HG03064 (cell line): ENCODE measurements at regions not wholly inside any gene's neighbourhood (a gene's known extent, or its start where the extent isn't known, plus 50 kb on each side); places are given as distances from the start of the nearest gene placed in this dataset.

Experiments used
- ATAC-seq: cut with Tn5 transposase; IDR thresholded peaks from one replicate; pipeline ENCODE4 v1.9.1; 2021; ENCODE audit warnings: low read depth; ENCODE audit not compliant: unreplicated experiment

DNA sequence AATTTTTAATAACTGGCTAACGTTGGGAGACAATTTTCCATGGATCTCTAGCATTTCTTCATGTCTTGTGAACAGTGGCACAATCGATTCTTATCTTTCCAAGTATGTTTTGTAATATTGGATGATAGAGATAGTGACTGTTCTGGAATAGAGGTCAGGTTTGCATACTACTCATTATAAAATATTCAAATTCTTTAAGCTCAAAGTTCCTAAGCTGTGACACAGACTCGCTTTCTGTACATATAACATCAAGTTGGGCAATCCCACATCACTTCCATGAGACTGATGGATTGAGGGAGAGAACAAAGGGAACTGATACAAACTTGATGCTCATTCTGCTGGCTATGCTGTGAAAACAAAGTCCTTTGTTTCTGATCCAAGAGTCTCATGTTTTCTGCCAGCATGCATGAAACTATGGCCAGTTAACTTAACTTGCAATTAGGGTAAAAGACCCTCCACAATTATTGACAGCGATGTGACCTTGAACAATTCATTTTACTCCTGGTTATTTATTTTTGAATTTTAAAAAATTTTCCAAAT lies 392.4 kb downstream of the TTLL7 start:
- no peak for ATAC-seq

DNA sequence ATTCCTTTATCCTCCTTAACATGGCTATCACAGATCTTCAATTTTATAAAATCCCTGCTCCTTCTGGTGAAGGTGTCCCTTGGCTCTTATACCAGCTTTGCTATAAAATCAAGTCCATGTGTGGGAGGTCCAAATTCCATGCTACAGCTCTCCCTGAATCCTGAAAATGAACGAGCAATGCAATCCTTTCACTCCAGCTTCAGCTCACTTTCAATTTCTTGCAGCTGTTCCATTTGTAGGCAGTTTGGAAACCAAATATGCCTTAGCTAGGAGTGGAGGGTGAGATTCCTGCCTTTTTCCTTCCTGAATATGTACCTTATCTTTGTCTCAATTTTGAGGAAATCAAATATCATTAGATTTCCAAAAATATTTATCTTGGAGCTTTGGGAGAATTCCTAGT lies 402.6 kb downstream of the TTLL7 start:
- no peak for ATAC-seq

DNA sequence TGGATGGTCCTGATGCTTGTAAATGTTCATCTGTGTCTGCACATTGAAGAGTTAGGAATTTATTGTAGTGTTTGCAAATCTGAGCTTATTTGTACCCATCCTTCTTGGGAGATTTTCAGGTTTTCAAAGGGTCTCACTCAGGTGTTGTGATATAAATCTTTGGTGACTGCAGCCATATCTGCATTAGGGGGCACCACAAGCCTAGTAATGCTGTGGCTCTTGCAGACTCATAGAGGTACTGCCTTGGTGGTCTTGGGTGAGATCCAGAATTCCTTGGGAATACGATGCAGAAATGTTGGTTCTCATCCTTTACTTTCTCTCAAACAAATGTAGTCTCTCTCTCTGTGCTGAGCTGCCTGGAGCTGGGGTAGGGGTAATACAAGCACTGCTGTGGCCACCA lies 405.9 kb downstream of the TTLL7 start:
- ATAC-seq: no peak

DNA sequence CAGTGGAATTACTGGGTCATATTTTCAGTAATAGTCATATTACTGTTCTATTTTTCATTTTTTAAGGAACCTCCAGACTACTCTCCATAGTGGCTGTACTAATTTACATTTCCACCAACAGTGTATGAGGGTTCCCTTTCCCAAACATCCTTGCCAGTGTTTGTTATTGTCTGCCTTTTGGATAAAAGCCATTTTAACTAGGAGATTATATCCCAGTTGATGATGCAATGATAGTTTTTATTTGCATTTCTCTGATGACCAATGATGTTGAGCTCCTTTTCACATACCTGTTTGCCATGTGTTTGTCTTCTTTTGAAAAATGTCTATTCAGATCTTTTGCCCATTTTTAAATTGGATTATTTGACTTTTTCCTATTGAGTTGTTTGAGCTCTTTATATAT lies 410.8 kb downstream of the TTLL7 start:
- no peak for ATAC-seq

DNA sequence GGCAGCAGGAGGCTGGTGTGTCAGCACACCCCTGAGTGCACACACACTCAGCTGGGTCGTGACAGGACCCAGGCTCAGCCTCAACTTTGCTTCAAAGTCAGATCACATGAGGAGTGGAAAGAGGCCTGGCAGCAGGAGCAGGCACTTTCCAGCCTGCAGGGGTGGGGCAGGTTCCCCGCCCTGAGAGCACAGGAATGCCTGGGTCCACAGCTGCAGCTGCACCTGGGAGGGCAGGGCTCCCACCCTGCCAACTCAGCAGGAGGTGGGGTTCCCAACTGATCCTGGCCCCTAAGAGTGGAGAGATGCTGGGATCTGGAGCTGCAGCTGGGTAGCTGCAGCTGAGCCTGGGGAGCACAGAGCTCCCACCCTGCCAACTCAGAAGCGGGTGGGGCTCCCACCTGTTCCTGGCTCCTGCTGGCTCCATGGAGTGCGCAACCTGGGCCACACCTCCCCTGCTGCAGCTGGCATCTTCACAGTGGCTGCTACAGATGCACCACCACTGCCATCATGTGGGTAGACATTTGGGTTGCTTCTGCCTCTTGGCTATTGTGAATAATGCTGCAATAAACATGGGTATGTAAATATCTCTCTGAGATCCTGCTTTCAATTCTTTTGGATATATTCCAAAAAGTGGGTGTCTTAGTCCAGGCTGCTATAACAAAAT lies 415.4 kb downstream of the TTLL7 start:
- ATAC-seq: no peak

DNA sequence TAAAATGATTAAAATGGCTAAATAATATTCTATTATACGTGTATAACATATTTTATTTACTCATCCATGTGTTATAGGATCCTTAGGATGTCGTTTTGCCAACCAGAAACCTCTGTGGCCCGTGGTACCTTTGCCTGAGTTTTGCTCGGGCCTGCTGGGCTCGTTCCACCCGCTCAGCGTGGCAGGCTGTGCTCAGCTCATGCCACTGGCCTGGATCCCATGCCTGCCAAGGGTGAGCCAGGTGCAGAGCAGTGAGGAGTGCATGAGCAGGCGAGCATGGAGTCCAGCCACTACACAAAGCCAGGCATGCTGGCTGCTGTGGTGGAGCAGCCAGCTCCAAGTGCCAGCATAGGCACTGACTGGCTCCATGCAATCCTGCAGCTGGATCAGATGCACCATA lies 417.2 kb downstream of the TTLL7 start:
- no peak for ATAC-seq

DNA sequence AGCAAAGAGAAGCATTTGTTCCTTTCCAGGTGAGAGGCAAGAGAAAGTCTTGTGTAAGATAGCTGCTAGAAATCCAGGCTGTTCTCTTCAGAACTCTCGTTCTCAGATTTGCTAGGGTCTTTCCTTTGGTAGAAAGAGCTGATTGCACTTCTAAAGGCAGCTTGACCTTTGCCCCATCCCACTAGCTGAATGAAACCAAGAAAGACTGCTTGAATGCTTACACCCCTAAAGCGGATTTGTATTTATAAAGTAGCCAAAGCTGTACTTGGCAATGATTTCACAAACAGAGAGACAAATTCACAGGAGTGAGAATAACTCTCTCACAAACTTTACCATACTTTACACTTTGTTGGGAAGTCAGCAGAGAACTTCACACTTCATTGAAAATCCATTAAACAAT lies 424.1 kb downstream of the TTLL7 start:
- ATAC-seq: no peak

DNA sequence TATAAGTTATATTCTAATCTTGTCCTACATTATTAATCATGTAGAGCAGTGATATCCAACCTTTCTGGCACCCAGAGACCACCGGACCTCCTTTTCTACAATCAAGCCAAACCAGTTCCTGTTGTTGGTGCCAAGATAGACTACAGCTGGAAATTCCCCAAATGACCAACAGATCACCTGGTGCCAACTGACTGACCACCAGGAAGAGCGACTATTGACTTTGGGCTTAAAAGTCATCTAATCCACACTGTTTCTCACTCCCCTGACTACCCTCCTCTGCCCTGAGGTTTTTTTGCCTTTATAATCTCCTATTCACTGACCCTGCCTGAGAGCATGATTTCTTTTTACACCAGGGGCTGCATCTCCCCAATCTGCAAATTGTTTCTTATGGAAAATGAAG lies 425.2 kb downstream of the TTLL7 start:
- no peak for ATAC-seq

DNA sequence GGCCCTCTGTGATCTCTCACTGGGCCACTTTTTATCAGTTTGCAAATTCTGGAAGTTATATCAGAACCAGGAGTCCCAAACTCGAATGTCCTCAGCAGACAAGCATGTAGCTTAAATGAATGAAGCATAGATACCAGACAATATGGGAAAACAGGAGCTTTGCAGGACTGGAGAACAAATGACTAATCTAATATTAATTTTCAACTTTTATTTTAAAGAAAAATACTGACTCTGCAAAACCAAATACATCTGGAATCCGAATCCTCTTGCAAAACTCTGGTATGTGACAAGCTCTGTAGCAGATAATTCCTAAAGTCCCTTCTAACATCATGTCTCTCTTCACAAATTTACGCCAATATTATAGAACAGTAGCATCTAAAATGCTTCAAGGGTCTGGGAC lies 427.4 kb downstream of the TTLL7 start:
- no peak for ATAC-seq

DNA sequence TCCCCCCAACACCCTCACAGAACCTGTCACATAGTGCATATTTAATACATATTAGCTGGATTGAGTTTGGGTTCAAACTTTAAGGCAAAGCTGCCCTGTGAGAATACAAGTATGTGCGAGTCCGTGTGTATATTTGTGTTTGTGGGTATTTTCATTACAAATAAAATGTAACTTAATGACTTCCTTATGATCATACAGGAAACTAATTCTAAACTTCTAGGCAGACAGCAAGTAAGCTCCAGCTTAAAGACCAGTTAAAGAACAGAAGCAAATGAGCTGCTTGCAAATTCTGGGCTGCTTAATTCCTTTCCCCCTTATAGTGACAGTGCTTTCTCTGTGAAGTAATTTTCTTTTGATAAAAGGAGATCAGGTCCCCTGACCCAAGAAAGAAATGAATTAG lies 437.6 kb downstream of the TTLL7 start:
- no peak for ATAC-seq

DNA sequence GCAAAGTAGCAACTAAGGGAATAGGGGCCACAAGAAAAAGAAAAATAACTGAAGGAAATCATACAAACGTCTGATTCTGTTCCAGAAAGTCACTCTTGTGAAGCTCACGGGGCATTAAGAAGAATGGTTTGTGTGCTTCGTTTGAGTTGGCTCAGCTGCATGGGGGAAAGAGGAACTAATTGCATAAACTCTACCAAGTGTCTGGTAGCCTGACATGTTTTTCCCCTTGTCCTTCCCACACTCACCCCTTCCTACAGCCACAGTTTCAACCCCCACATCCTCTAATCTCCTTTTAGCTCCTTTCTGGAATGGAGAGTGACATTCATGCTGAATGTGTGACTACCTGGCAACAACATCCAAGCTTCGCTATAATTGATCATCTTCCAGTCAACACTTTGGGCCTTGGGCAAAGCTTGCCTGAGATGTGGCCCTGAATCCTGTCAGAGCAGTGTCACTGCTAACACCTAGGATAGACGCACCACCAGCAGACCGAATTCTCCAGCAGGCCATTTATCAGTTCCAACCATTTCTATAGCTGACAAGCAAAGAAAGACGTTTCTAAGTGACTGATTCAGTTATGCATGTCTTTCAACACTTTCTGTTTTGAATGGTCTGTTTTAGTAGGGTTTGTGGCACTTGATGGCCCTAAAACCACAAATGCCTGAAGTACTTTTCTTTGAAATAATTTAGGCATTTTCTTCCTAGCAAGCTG lies 439.6 kb downstream of the TTLL7 start:
- ATAC-seq: no peak

DNA sequence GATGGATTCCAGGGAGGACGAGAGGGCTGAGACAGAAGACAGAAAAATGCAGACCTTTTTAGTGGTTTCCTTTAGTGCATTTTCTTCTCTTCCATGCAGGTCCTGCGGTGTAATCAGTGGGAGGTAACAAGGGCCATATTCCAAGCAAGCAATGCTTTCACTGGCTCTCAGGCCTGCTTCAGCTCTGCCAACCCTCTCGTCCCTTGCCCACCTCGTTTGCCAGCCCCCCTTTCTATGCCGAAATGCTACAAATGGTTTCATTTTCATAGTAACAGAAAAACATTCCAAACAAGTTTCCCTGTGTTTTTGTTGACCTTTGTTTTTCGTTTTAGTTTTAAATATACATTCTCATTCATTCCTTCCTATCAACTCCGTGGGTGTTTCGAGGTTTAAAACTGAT lies 443.1 kb downstream of the TTLL7 start:
- no peak for ATAC-seq

DNA sequence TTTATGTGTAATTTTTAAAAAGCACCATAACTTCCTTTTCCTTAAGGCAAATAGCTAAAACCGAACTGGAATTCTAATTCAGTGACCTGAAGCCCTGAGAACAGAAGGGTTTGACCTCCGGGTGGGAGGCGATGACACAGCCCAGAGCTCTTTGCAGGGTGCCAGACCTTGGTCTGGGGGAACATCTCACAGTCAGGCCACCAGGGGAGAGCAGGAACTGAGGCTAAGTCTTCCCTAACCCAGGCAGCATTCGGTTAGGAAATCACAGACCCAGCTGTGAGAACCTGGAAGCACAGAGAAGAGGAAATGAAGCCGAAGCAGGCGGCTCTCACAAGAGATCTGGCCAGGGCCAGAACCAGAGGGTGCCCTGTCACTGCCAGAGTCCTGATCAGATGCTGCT lies 444.8 kb downstream of the TTLL7 start:
- ATAC-seq: no peak

DNA sequence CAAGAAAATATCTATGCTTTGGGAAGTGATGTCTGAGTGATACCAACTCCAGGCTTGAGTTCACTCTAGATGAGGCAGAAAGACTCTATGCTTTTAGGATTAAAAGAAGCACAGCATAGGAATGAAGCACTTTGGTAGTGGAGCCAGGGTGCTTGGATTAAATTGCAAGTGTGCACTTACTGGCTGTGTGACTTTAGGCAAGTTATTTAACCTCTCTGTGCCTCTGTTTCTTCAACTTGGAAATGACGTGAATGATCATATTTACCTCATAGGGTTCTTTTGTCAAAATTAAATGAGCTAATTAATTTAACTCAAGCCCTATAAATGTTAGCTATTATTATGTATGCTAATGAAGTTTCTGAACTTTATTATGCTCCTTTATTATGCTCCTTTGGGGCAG lies 446.1 kb downstream of the TTLL7 start:
- no peak for ATAC-seq

DNA sequence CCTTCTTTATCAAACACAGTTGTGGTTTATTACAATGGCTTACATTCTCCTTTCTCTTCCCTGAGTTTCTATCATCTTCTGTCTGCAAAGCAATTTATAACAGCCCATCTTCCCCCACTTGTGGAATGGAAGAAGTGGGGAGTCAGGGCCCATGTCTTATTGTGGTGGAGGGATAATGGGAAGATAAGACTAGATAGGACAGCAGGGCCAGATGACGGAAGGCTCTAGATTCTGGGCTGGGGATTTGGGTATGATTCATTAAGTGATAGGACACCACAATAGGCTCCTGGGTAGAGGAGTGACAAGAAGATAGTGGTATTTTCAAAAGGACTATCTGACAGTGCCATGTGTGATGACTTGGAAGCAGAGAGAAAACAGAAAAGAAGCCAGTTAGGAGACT lies 450.6 kb downstream of the TTLL7 start:
- ATAC-seq: no peak

DNA sequence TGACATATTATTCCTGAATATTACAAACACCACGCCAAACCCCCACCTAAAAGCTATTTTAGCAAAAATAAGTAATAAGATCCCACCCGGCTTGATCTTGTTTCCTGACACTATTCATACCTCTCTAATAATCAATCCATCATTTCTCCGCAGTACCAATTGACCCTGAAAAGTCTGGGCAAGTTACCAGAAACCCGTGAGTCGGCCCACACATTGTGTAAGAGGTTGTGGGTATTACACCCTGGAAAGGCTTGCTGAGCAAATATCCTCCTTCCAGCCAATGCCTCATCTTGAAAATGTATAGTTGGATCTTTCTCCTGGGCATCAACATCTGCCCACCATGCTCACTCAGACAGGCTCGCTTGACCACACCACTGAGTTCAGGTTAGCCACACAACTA lies 451.0 kb downstream of the TTLL7 start:
- ATAC-seq: no peak

DNA sequence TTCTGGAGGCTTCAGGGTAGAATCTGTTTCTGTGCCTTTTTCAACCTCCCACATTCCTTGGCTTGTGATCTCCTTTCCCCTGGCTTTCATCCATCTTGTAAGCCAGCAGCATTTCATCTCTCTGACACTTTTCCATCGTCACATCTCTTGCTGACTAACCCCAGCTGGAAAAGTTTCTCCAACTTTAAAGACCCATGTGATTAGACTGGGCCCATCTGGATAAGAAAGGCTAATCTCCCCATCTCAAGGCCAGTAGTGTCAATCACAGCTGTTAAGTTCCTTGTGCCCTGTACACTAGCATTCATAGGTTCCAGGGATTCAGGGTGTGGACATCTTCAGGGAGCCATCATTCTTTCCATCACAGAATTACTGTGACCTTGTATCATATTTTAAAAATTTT lies 452.1 kb downstream of the TTLL7 start:
- ATAC-seq: no peak

DNA sequence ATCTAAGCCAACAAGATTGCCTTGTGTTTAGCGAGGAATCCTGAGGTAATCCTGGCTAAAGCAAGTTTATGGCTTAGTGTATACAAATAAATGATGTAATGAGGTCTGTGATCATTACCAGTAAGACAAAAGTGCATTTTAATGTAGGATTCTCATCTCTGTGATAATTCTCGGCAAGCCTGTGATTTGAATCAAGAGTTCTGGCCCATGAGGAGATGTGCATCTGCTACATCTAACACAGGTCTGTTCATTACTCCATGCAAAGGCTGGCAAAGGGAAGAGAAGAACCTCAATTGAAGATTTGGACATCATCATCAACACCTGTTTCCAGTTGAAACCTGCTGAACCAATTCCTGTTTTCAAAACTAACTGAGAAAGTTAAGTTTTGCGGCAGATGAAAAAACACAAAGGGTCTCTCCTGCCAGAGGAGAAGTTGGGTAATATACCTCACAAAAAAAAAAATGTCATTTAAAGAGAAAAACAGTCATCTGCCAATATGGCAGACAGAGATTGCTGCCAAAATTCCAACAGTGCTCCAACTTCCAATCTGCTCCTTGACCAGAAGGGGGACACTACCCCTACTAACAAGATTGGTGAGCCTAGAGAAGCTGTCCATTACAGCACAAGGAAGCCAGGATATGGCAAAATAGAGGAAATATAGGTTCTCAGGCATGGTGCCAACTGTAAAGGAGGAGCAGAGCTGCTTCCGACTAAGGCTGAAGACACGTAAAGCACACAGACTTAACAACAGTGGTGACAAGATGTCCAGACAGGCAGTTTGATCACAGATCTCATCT lies 453.7 kb downstream of the TTLL7 start:
- no peak for ATAC-seq

DNA sequence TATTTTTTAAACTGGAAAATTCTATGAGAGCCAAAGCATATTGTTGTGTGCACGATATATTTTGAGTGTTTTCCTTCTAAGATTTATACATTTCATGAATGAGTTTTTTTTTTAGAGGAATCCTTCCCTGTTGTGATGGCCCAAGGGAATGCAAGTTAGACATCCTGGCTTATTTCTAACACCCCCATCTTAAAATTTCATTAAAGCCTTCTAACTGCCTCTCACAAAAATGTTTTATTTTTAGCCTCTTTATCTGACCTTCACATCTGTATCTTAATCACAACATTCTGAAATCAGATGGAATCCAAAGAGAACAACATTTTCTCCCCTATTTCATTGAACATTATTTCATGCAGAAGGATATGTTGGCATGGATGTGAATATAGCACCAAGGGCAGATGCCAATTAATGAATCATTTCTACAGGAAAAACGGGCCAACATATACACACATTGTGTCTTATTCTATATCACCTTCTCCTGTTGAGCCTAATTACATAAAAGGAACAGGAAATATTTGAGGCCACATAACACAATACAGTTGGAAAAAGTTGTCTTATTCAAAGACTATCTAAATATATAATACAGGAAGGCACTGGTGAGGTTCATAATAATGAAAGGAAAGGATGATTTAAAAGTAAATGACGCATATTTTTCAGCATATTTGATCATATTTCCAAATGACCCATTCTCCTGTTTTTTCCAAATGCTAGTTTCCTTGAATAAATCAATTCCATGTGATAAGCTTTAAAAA lies 455.5 kb downstream of the TTLL7 start:
- no peak for ATAC-seq

DNA sequence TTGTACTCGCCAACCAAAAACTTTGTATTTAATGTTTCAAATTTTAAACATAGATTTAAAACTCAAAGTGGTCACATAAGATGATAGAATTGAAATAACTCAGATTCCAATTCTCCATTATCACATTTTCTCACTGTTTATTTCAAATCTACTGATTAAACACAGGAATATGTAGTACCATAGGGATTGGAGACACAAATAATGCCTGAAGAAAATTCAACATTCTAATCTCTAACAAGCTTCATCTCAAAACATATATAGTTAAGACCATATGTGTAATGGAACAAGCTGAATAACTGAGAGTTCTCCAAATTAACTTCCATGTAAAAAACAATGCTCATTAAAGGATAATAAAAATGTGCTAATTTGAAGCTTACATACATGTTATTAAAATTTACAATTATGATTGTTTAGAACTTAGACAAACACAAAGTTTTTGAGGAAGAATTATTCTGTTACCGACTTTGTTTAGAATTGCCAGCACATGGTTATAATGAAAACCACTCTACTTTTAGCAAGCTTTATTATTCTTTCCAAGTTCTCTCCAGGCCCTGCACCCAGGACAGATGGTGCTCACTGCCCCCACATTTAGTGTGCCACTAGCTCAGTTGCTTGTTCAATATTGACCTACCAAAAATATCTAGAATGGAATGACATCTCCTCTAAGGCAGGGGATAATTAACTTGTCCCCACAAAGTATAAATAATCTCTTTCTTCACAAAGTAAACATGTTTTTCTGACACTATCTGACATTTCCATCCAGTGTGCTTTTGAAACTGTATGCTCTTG lies 467.2 kb downstream of the TTLL7 start:
- no peak for ATAC-seq
